ENCODE measurements at regions not wholly inside any gene's neighbourhood (a gene's known extent, or its start where the extent isn't known, plus 50 kb on each side); places are given as distances from the start of the nearest gene placed in this dataset.
A peak's percentile ranks its signal among the peaks of the same experiment; 100 is the strongest.

DNA sequence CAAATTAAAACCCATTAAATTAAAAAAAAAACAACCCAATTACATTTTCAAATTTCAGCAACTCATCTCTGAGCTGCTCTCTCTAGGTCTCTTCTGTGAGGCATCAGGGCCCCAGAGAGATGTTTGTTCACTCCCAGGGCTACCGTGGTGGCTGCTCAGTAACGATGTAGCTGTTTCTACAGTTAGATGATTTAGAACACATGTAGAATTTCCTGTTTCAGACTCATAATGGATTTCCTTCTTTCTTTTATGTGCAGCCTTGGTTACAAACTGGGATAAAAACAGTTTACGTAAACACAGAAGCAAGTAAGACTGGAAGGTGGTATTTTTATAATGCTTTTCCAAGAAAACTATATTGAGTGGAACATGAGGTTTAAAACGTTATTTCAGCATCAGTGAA lies 116.1 kb upstream of the CCN2 start:
- Mint-ChIP-seq H3K27ac (no peak overlapping the region), H3K9me3 (peaks cover 3% of the 10 kb centered on the region)
- H3K9ac ChIP-seq, result no peak overlapping the region

DNA sequence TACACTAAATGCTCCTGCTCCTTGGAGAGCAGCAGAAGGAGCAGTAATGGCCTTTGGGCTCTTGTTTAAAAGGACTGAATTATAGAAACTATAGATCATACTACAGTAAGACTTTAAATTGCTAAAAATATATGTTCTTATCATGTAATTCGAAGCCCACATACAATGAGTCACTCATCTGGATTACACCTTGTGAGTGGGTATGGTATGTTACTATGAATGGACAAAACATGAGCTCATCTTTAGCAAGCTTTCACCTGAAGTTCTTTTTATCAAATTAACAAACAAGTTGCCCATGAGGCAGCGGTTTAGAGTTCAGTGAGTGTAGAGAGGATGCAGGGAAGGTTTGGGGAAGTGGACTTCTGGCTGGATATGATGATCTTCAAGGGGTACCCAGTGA lies 114.4 kb upstream of the CCN2 start:
- no peaks in the 10 kb centered on the region for H3K27me3 Mint-ChIP-seq (ENCODE audit: insufficient read depth, low read depth)
- Histone ChIP-seq H3K9ac (no peak overlapping the region), H3K9me3 (ENCODE audit: low read depth) (no peaks in the 10 kb centered on the region), H3K27ac (no peak overlapping the region), H3K27me3 (no peaks in the 10 kb centered on the region), H2AFZ (replicated peaks) (no peak overlapping the region), H3F3A (ENCODE audit: low read depth) (no peaks in the 10 kb centered on the region), H3K4me3 (no peak overlapping the region), H3K4me2 (no peak overlapping the region), H3K4me1 (no peaks in the 10 kb centered on the region), H3K79me2 (ENCODE audit: low read depth) (no peaks in the 10 kb centered on the region), H4K20me1 (ENCODE audit: low read depth) (no peaks in the 10 kb centered on the region), H3K36me3 (no peaks in the 10 kb centered on the region)
- DNase-seq (ENCODE audit: low spot score), result no peak
- no peak overlapping the region for H3K27ac Mint-ChIP-seq
- TF ChIP-seq EZH2phosphoT487 (IDR thresholded peaks at IDR 0.05), result no peak
- no peak for TF ChIP-seq EZH2 (IDR thresholded peaks at IDR 0.05)
- TF ChIP-seq, protein P1, sequence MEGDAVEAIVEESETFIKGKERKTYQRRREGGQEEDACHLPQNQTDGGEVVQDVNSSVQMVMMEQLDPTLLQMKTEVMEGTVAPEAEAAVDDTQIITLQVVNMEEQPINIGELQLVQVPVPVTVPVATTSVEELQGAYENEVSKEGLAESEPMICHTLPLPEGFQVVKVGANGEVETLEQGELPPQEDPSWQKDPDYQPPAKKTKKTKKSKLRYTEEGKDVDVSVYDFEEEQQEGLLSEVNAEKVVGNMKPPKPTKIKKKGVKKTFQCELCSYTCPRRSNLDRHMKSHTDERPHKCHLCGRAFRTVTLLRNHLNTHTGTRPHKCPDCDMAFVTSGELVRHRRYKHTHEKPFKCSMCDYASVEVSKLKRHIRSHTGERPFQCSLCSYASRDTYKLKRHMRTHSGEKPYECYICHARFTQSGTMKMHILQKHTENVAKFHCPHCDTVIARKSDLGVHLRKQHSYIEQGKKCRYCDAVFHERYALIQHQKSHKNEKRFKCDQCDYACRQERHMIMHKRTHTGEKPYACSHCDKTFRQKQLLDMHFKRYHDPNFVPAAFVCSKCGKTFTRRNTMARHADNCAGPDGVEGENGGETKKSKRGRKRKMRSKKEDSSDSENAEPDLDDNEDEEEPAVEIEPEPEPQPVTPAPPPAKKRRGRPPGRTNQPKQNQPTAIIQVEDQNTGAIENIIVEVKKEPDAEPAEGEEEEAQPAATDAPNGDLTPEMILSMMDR (IDR thresholded peaks at IDR 0.05), result no peak
- H3K4me1 Mint-ChIP-seq, result peaks cover 21% of the 10 kb centered on the region
- peaks cover 3% of the 10 kb centered on the region for H3K9me3 Mint-ChIP-seq
- peaks cover 2% of the 10 kb centered on the region for H3K36me3 Mint-ChIP-seq
- H3K4me3 Mint-ChIP-seq, result no peak overlapping the region

More for the DNA sequence above, 116.1 kb upstream of the CCN2 start:
- Mint-ChIP-seq H3K36me3 (peaks cover 2% of the 10 kb centered on the region), H3K4me3 (no peak overlapping the region), H3K4me1 (peaks cover 21% of the 10 kb centered on the region), H3K27me3 (ENCODE audit: insufficient read depth, low read depth) (no peaks in the 10 kb centered on the region)
- H4K20me1 ChIP-seq (ENCODE audit: low read depth), result no peaks in the 10 kb centered on the region
- H3K9me3 ChIP-seq (ENCODE audit: low read depth), result no peaks in the 10 kb centered on the region
- H3K27me3 ChIP-seq, result no peaks in the 10 kb centered on the region
- no peaks in the 10 kb centered on the region for H3K36me3 ChIP-seq
- H3K27ac ChIP-seq, result no peak overlapping the region
- H2AFZ ChIP-seq (replicated peaks), result no peak overlapping the region
- no peak overlapping the region for H3K4me2 ChIP-seq
- TF ChIP-seq, protein P1 (IDR thresholded peaks at IDR 0.05), result no peak
- TF ChIP-seq EZH2 (IDR thresholded peaks at IDR 0.05) (no peak), EZH2phosphoT487 (IDR thresholded peaks at IDR 0.05) (no peak)
- no peaks in the 10 kb centered on the region for H3F3A ChIP-seq (ENCODE audit: low read depth)
- H3K4me3 ChIP-seq, result no peak overlapping the region
- H3K4me1 ChIP-seq, result no peaks in the 10 kb centered on the region
- no peaks in the 10 kb centered on the region for H3K79me2 ChIP-seq (ENCODE audit: low read depth)
- DNase-seq (ENCODE audit: low spot score), result no peak

DNA sequence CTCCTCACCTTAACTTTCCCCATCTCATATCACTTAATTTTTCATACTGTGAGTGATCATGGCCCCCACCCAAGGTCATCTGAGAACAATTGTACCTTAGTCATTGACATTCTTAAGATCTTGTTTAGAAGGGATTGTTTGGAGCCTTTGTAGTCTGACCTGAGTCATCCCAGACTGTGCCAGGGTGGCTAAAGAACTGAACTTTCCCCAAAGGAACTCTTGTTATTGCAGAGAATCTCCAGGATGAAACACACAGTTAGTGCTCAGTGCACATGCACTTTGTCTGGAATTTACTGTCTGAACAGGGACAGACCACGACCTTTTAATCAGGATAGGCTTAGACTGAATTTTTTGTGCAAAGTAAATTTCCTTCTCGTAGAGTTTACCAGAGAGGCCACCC lies 112.6 kb upstream of the CCN2 start:
- H3K36me3 ChIP-seq, result no peaks in the 10 kb centered on the region
- H3K4me3 ChIP-seq, result no peak overlapping the region
- H3K27ac ChIP-seq, result no peak overlapping the region
- H3K4me1 ChIP-seq, result no peaks in the 10 kb centered on the region
- Mint-ChIP-seq H3K27ac (peak overlapping the region; percentile 22), H3K27me3 (ENCODE audit: insufficient read depth, low read depth) (no peaks in the 10 kb centered on the region), H3K4me1 (peaks cover 18% of the 10 kb centered on the region), H3K36me3 (peaks cover 2% of the 10 kb centered on the region), H3K9me3 (peaks cover 3% of the 10 kb centered on the region), H3K4me3 (no peak overlapping the region)
- H3K79me2 ChIP-seq (ENCODE audit: low read depth), result no peaks in the 10 kb centered on the region
- no peaks in the 10 kb centered on the region for H3K9me3 ChIP-seq (ENCODE audit: low read depth)
- no peaks in the 10 kb centered on the region for H3K27me3 ChIP-seq
- TF ChIP-seq EZH2phosphoT487 (IDR thresholded peaks at IDR 0.05) (no peak), EZH2 (IDR thresholded peaks at IDR 0.05) (no peak)
- TF ChIP-seq, protein P1 (IDR thresholded peaks at IDR 0.05), result no peak
- no peaks in the 10 kb centered on the region for H3F3A ChIP-seq (ENCODE audit: low read depth)
- no peak for DNase-seq (ENCODE audit: low spot score)
- no peaks in the 10 kb centered on the region for H4K20me1 ChIP-seq (ENCODE audit: low read depth)
- H2AFZ ChIP-seq (replicated peaks), result no peak overlapping the region
- no peak overlapping the region for H3K4me2 ChIP-seq
- H3K9ac ChIP-seq, result no peak overlapping the region

Measured in neural progenitor cell (in vitro differentiated cells).